ENCODE measurements at regions not wholly inside any gene's neighbourhood (a gene's known extent, or its start where the extent isn't known, plus 50 kb on each side); places are given as distances from the start of the nearest gene placed in this dataset.

DNA sequence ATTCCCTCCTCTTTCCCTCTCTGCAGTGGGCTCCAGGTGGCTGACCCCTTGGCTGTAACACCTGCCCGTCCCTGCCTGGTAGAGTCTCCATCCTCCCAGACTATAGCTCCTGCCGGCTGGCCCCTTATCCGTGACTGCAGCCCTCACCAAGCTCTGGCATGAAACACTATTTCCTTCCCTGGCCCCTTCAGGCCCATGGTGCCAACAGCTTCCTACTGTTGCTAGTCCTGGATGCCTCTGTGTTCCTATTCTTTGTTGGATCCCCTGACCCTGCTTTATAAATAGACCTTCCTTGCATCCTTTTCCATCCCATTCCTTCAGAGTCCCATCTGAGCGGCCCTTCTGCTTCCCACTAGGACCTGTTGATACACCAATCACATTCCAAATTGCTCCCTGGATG lies 195.0 kb downstream of the ZNF326 start:
- Histone ChIP-seq H3K79me2 (ENCODE audit: low read length) (no peaks in the 10 kb centered on the region), H3K4me1 (ENCODE audit: low read length) (no peaks in the 10 kb centered on the region), H3K4me2 (ENCODE audit: low read length) (no peak overlapping the region), H3K9me3 (ENCODE audit: insufficient read depth, low read length) (no peaks in the 10 kb centered on the region), H2AFZ (ENCODE audit: low read depth, low read length) (no peak overlapping the region), H3K27me3 (ENCODE audit: low read depth, low read length) (no peaks in the 10 kb centered on the region), H3K9ac (ENCODE audit: low read length) (no peak overlapping the region), H3K27ac (ENCODE audit: low read length) (no peak overlapping the region), H4K20me1 (ENCODE audit: insufficient read depth, low read length) (no peaks in the 10 kb centered on the region), H3K4me3 (ENCODE audit: low read length) (no peak overlapping the region), H3K36me3 (replicated peaks; ENCODE audit: low read depth, low read length) (no peaks in the 10 kb centered on the region)
- TF ChIP-seq EZH2phosphoT487 (IDR thresholded peaks at IDR 0.05; ENCODE audit: low read depth), result no peak
- TF ChIP-seq, protein P1, sequence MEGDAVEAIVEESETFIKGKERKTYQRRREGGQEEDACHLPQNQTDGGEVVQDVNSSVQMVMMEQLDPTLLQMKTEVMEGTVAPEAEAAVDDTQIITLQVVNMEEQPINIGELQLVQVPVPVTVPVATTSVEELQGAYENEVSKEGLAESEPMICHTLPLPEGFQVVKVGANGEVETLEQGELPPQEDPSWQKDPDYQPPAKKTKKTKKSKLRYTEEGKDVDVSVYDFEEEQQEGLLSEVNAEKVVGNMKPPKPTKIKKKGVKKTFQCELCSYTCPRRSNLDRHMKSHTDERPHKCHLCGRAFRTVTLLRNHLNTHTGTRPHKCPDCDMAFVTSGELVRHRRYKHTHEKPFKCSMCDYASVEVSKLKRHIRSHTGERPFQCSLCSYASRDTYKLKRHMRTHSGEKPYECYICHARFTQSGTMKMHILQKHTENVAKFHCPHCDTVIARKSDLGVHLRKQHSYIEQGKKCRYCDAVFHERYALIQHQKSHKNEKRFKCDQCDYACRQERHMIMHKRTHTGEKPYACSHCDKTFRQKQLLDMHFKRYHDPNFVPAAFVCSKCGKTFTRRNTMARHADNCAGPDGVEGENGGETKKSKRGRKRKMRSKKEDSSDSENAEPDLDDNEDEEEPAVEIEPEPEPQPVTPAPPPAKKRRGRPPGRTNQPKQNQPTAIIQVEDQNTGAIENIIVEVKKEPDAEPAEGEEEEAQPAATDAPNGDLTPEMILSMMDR (IDR thresholded peaks at IDR 0.05; ENCODE audit: low read depth, low read length), result no peak

- H3K79me2 ChIP-seq (ENCODE audit: low read length), result no peaks in the 10 kb centered on the region
- no peaks in the 10 kb centered on the region for H3K36me3 ChIP-seq (replicated peaks; ENCODE audit: low read depth, low read length)
- no peak overlapping the region for H3K27ac ChIP-seq (ENCODE audit: low read length)
- H3K9ac ChIP-seq (ENCODE audit: low read length), result no peak overlapping the region
- no peaks in the 10 kb centered on the region for H4K20me1 ChIP-seq (ENCODE audit: insufficient read depth, low read length)
- H3K9me3 ChIP-seq (ENCODE audit: insufficient read depth, low read length), result no peaks in the 10 kb centered on the region
- no peaks in the 10 kb centered on the region for H3K4me1 ChIP-seq (ENCODE audit: low read length)
- no peak for TF ChIP-seq EZH2phosphoT487 (IDR thresholded peaks at IDR 0.05; ENCODE audit: low read depth)
- TF ChIP-seq, protein P1 (IDR thresholded peaks at IDR 0.05; ENCODE audit: low read depth, low read length), result no peak
- H3K4me2 ChIP-seq (ENCODE audit: low read length), result no peak overlapping the region
- H2AFZ ChIP-seq (ENCODE audit: low read depth, low read length), result no peak overlapping the region
- no peak overlapping the region for H3K4me3 ChIP-seq (ENCODE audit: low read length)
- no peaks in the 10 kb centered on the region for H3K27me3 ChIP-seq (ENCODE audit: low read depth, low read length)
Measured at GRCh38 chr1:90187323-90187585, 192.3 kb downstream of the ZNF326 start.

DNA sequence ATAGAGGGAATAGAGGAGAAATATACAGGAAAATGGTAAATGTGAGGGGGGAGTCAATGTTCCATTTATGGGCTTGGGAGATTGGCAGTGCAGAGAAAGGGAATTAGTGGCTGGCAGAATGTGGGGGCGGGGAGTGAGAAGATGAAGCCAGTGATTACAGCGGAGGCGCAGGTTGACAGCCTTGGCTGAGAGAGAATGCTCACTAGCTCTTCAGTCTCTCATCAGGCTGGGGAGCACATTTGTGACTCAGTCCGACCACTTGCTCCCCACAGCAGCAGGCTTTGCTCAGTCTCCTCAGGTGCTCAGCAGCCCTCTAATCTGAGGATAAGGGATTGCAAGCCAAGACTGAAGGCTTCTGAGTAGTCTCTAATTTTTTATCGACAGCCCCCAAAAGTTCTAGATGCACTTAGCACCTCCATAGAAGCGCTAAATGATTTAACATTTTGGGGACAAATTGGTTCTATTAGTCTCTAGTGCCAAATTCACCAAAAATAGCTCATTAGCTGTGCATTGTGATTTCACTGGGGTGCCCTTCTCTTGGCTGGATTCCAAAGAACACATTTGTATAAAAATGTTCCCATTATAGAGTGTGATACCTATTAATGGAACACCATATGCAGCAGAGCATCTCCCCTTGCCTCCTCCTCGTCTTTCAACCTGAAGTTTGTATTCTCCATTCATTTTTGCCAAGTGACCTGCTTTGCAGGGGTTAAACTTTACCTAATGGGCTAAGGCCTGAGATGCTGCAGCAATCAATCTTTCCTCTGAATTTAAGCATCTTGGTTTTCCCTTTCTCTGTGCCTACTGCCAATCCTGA lies 191.8 kb downstream of the ZNF326 start:
- Histone ChIP-seq H3K4me1 (ENCODE audit: low read length) (no peaks in the 10 kb centered on the region), H2AFZ (ENCODE audit: low read depth, low read length) (no peak overlapping the region), H3K9me3 (ENCODE audit: insufficient read depth, low read length) (no peaks in the 10 kb centered on the region), H3K9ac (ENCODE audit: low read length) (no peak overlapping the region), H3K79me2 (ENCODE audit: low read length) (no peaks in the 10 kb centered on the region), H4K20me1 (ENCODE audit: insufficient read depth, low read length) (no peaks in the 10 kb centered on the region), H3K4me2 (ENCODE audit: low read length) (no peak overlapping the region), H3K27ac (ENCODE audit: low read length) (no peak overlapping the region), H3K27me3 (ENCODE audit: low read depth, low read length) (no peaks in the 10 kb centered on the region), H3K4me3 (ENCODE audit: low read length) (no peak overlapping the region), H3K36me3 (replicated peaks; ENCODE audit: low read depth, low read length) (no peaks in the 10 kb centered on the region)
- TF ChIP-seq, protein P1 (IDR thresholded peaks at IDR 0.05; ENCODE audit: low read depth, low read length), result no peak
- no peak for TF ChIP-seq EZH2phosphoT487 (IDR thresholded peaks at IDR 0.05; ENCODE audit: low read depth)

GRCh38 chr1:90176530-90176929 lies 181.6 kb downstream of the ZNF326 start:
- Histone ChIP-seq H3K4me2 (ENCODE audit: low read length) (no peak overlapping the region), H3K27ac (ENCODE audit: low read length) (no peak overlapping the region), H3K9me3 (ENCODE audit: insufficient read depth, low read length) (no peaks in the 10 kb centered on the region), H3K4me1 (ENCODE audit: low read length) (no peaks in the 10 kb centered on the region), H3K79me2 (ENCODE audit: low read length) (no peaks in the 10 kb centered on the region), H3K36me3 (replicated peaks; ENCODE audit: low read depth, low read length) (no peaks in the 10 kb centered on the region), H3K9ac (ENCODE audit: low read length) (no peak overlapping the region), H4K20me1 (ENCODE audit: insufficient read depth, low read length) (no peaks in the 10 kb centered on the region), H3K27me3 (ENCODE audit: low read depth, low read length) (no peaks in the 10 kb centered on the region), H3K4me3 (ENCODE audit: low read length) (no peak overlapping the region), H2AFZ (ENCODE audit: low read depth, low read length) (no peak overlapping the region)
- TF ChIP-seq, protein P1 (IDR thresholded peaks at IDR 0.05; ENCODE audit: low read depth, low read length), result no peak
- TF ChIP-seq EZH2phosphoT487 (IDR thresholded peaks at IDR 0.05; ENCODE audit: low read depth), result no peak

Measured in OCI-LY3 (cell line).